Endothelial cell (in vitro differentiated cells): ENCODE measurements at regions not wholly inside any gene's neighbourhood (a gene's known extent, or its start where the extent isn't known, plus 50 kb on each side); places are given as distances from the start of the nearest gene placed in this dataset.
A peak's percentile ranks its signal among the peaks of the same experiment; 100 is the strongest.
"Not testable (repeated sequence)": the region's sequence is repeated elsewhere in the genome, so short reads cannot be mapped to it uniquely, and the experiment has no call there.

Experiments used
- DNase-seq: peaks from one replicate; pipeline ENCODE4 v3.0.0; 2021; ENCODE audit warnings: low spot score
- H3K27ac Mint-ChIP-seq: one replicate; pipeline ENCODE4 v1.8.0; 2021; ENCODE audit warnings: mixed read lengths, inconsistent platforms; ENCODE audit not compliant: unreplicated experiment
- H3K27me3 Mint-ChIP-seq: one replicate; pipeline ENCODE4 v1.8.0; 2021; ENCODE audit warnings: mild to moderate bottlenecking, moderate library complexity, mixed read lengths, inconsistent platforms; ENCODE audit not compliant: unreplicated experiment
- H3K36me3 Mint-ChIP-seq: one replicate; pipeline ENCODE4 v1.8.0; 2021; ENCODE audit warnings: mild to moderate bottlenecking, low read depth, mixed read lengths, inconsistent platforms; ENCODE audit not compliant: unreplicated experiment
- H3K4me1 Mint-ChIP-seq: one replicate; pipeline ENCODE4 v1.8.0; 2021; ENCODE audit warnings: mild to moderate bottlenecking, mixed read lengths, inconsistent platforms; ENCODE audit not compliant: unreplicated experiment
- H3K4me3 Mint-ChIP-seq: one replicate; pipeline ENCODE4 v1.8.0; 2021; ENCODE audit warnings: mild to moderate bottlenecking, mixed read lengths, inconsistent platforms; ENCODE audit not compliant: unreplicated experiment
- H3K9me3 Mint-ChIP-seq: one replicate; pipeline ENCODE4 v1.8.0; 2021; ENCODE audit warnings: mixed read lengths, inconsistent platforms; ENCODE audit not compliant: unreplicated experiment
- TF ChIP-seq, protein P1 (sequence below): fragments of 200-600 bp; sonication (generic); IDR thresholded peaks from one replicate; pipeline ENCODE4 v1.5.0; 2021; ENCODE audit warnings: antibody characterized with exemption; ENCODE audit not compliant: unreplicated experiment

- Mint-ChIP-seq H3K4me3 (no peak overlapping the region), H3K4me1 (no peaks in the 10 kb centered on the region), H3K9me3 (no peaks in the 10 kb centered on the region), H3K27me3 (peaks cover 3% of the 10 kb centered on the region), H3K27ac (no peak overlapping the region), H3K36me3 (no peaks in the 10 kb centered on the region)
- no peak for DNase-seq
- TF ChIP-seq, protein P1, sequence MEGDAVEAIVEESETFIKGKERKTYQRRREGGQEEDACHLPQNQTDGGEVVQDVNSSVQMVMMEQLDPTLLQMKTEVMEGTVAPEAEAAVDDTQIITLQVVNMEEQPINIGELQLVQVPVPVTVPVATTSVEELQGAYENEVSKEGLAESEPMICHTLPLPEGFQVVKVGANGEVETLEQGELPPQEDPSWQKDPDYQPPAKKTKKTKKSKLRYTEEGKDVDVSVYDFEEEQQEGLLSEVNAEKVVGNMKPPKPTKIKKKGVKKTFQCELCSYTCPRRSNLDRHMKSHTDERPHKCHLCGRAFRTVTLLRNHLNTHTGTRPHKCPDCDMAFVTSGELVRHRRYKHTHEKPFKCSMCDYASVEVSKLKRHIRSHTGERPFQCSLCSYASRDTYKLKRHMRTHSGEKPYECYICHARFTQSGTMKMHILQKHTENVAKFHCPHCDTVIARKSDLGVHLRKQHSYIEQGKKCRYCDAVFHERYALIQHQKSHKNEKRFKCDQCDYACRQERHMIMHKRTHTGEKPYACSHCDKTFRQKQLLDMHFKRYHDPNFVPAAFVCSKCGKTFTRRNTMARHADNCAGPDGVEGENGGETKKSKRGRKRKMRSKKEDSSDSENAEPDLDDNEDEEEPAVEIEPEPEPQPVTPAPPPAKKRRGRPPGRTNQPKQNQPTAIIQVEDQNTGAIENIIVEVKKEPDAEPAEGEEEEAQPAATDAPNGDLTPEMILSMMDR, result no peak
Observed at GRCh38 chr4:188444500-188444899, 305.3 kb downstream of the TRIML1 start.

DNA sequence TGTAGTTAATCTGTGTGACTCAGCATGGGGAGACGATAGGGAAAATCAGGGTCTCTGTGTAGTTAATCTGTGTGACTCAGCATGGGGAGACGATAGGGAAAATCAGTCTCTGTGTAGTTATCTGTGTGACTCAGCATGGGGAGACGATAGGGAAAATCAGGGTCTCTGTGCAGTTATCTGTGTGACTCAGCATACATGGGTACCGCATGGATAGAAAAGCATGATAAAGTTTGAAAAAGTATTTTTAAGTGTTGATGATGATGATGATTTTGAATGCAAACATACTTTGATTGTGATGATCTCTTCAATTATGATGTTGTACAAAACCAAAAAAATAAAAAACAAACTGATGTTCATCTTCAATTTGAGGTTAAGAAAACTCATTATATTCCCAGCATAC lies 309.8 kb downstream of the TRIML1 start:
- not testable (repeated sequence) for H3K36me3 Mint-ChIP-seq, H3K9me3 Mint-ChIP-seq, H3K4me1 Mint-ChIP-seq, H3K27ac Mint-ChIP-seq, H3K27me3 Mint-ChIP-seq, H3K4me3 Mint-ChIP-seq, DNase-seq

DNA sequence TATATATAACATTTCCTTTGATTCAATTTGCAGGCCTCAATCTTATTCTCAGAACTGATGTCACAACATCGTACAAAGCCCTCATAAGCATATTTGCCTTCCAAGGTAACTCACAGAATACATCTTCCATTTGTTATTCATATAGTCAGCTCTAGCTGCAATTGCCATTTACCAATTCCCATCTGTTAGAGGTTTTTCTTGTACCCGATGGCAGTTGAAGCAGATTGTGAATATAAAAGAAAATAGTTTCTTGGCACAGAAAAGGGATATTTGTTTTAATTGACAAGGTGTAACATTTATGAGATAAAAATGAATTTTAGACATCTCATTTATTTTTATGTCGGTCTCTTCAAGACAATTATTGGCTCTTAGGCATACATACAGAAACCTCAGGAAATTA lies 311.3 kb downstream of the TRIML1 start:
- H3K9me3 Mint-ChIP-seq, result no peaks in the 10 kb centered on the region
- TF ChIP-seq, protein P1, result no peak
- peaks cover 5% of the 10 kb centered on the region for H3K27me3 Mint-ChIP-seq
- H3K27ac Mint-ChIP-seq, result no peak overlapping the region
- H3K4me3 Mint-ChIP-seq, result no peak overlapping the region
- H3K36me3 Mint-ChIP-seq, result no peaks in the 10 kb centered on the region
- DNase-seq, result no peak
- peaks cover 8% of the 10 kb centered on the region for H3K4me1 Mint-ChIP-seq

- TF ChIP-seq, protein P1, result no peak
- no peak overlapping the region for H3K4me3 Mint-ChIP-seq
- H3K4me1 Mint-ChIP-seq, result peaks cover 8% of the 10 kb centered on the region
- DNase-seq, result no peak
- no peaks in the 10 kb centered on the region for H3K36me3 Mint-ChIP-seq
- H3K27ac Mint-ChIP-seq, result peak overlapping the region; percentile 22
- H3K27me3 Mint-ChIP-seq, result peaks cover 5% of the 10 kb centered on the region
- H3K9me3 Mint-ChIP-seq, result no peaks in the 10 kb centered on the region
Observed at GRCh38 chr4:188452097-188452496, 312.9 kb downstream of the TRIML1 start.

- H3K9me3 Mint-ChIP-seq, result no peaks in the 10 kb centered on the region
- H3K4me1 Mint-ChIP-seq, result peaks cover 8% of the 10 kb centered on the region
- peaks cover 5% of the 10 kb centered on the region for H3K27me3 Mint-ChIP-seq
- no peaks in the 10 kb centered on the region for H3K36me3 Mint-ChIP-seq
- no peak for DNase-seq
- TF ChIP-seq, protein P1, result no peak
- no peak overlapping the region for H3K4me3 Mint-ChIP-seq
- H3K27ac Mint-ChIP-seq, result no peak overlapping the region
Observed at GRCh38 chr4:188454575-188454974, 315.3 kb downstream of the TRIML1 start.
